Liver (tissue), 8 donors: ENCODE measurements at regions not wholly inside any gene's neighbourhood (a gene's known extent, or its start where the extent isn't known, plus 50 kb on each side); places are given as distances from the start of the nearest gene placed in this dataset.

Experiments
- DNase-seq: peaks from one replicate; pipeline ENCODE4 v3.0.0-alpha.2; 2017; ENCODE audit warnings: low spot score
- H3K27ac ChIP-seq, 2 donors: one replicate each; pipeline ENCODE4 v1.7.0; 2013; ENCODE audit warnings: inconsistent platforms in 2 of 2, low read length in 2 of 2, control low read depth in 1 of 2, low read depth in 1 of 2, mild to moderate bottlenecking in 1 of 2
- H3K27me3 ChIP-seq, 4 donors: one replicate each; pipeline versions ENCODE4 v1.6.1 to v1.7.0; 2013; ENCODE audit warnings: low read length in 3 of 4, inconsistent platforms in 1 of 4, mild to moderate bottlenecking in 1 of 4, moderate library complexity in 1 of 4; ENCODE audit not compliant: control insufficient read depth in 4 of 4, insufficient read depth in 4 of 4
- H3K36me3 ChIP-seq, 4 donors: one replicate each; pipeline versions ENCODE4 v1.6.1 to v1.7.0; 2013; ENCODE audit warnings: low read length in 3 of 4, mild to moderate bottlenecking in 3 of 4, low read depth in 1 of 4, moderate library complexity in 1 of 4; ENCODE audit not compliant: control insufficient read depth in 4 of 4, insufficient read depth in 3 of 4
- H3K4me1 ChIP-seq, 4 donors: one replicate each; pipeline versions ENCODE4 v1.6.1 to v1.7.0; 2013; ENCODE audit warnings: low read length in 3 of 4, mild to moderate bottlenecking in 3 of 4, moderate library complexity in 1 of 4; ENCODE audit not compliant: control insufficient read depth in 4 of 4, insufficient read depth in 4 of 4
- H3K4me3 ChIP-seq, 3 donors: one replicate each; pipeline versions ENCODE4 v1.6.1 to v1.7.0; 2013; ENCODE audit warnings: low read length in 3 of 3, control low read depth in 1 of 3, low read depth in 1 of 3, mild to moderate bottlenecking in 1 of 3
- H3K9ac ChIP-seq, 2 donors: one replicate each; pipeline ENCODE4 v1.7.0; 2013; ENCODE audit warnings: low read length in 2 of 2, mild to moderate bottlenecking in 2 of 2, moderate library complexity in 2 of 2, control low read depth in 1 of 2, low read depth in 1 of 2
- H3K9me3 ChIP-seq, 4 donors: one replicate each; pipeline versions ENCODE4 v1.6.1 to v1.7.0; 2013; ENCODE audit warnings: low read length in 3 of 4; ENCODE audit not compliant: control insufficient read depth in 4 of 4
- ATF3 ChIP-seq: IDR thresholded peaks from 2 replicates; pipeline ENCODE4 v1.6.1; 2016; ENCODE audit warnings: antibody characterized with exemption
- CTCF ChIP-seq: fragments of 150-350 bp; IDR thresholded peaks from 2 replicates; pipeline ENCODE4 v1.5.1; 2017; ENCODE audit warnings: improper control_type of control experiment, low read depth, low read length; ENCODE audit not compliant: missing input control
- EGR1 ChIP-seq, 2 donors: IDR thresholded peaks; 2 replicates each; pipeline ENCODE4 v1.6.1; 2016 to 2018; ENCODE audit warnings: antibody characterized with exemption in 2 of 2, low read depth in 2 of 2
- FOXA1 ChIP-seq: IDR thresholded peaks from 2 replicates; pipeline ENCODE4 v1.6.1; 2016; ENCODE audit warnings: antibody characterized with exemption
- FOXA2 ChIP-seq: IDR thresholded peaks from 2 replicates; pipeline ENCODE4 v1.6.1; 2016; ENCODE audit warnings: antibody characterized with exemption
- GABPA ChIP-seq, 2 donors: IDR thresholded peaks in 1 of 2; conservative IDR thresholded peaks in 1 of 2; 2 replicates each; pipeline ENCODE4 v1.6.1; 2016; ENCODE audit warnings: antibody characterized with exemption in 2 of 2, mild to moderate bottlenecking in 1 of 2, moderate library complexity in 1 of 2
- HNF4A ChIP-seq, 2 donors: conservative IDR thresholded peaks; 2 replicates each; pipeline ENCODE4 v1.6.1; 2016; ENCODE audit warnings: antibody characterized with exemption in 2 of 2, mild to moderate bottlenecking in 2 of 2
- HNF4G ChIP-seq: IDR thresholded peaks from 2 replicates; pipeline ENCODE4 v1.6.1; 2016; ENCODE audit warnings: antibody characterized with exemption
- JUND ChIP-seq, 2 donors: IDR thresholded peaks; 2 replicates each; pipeline ENCODE4 v1.6.1; 2016; ENCODE audit warnings: antibody characterized with exemption in 2 of 2
- MAX ChIP-seq: IDR thresholded peaks from 2 replicates; pipeline ENCODE4 v1.6.1; 2016; ENCODE audit warnings: antibody characterized with exemption
- NR2F2 ChIP-seq: IDR thresholded peaks from 2 replicates; pipeline ENCODE4 v1.6.1; 2016; ENCODE audit warnings: antibody characterized with exemption
- RAD21 ChIP-seq, 2 donors: IDR thresholded peaks; 2 replicates each; pipeline ENCODE4 v1.6.1; 2016; ENCODE audit warnings: antibody characterized with exemption in 2 of 2, mild to moderate bottlenecking in 2 of 2
- RXRA ChIP-seq, 2 donors: IDR thresholded peaks; 2 replicates each; pipeline ENCODE4 v1.6.1; 2017 to 2018; ENCODE audit warnings: antibody characterized with exemption in 2 of 2, mild to moderate bottlenecking in 1 of 2
- SP1 ChIP-seq: IDR thresholded peaks from 2 replicates; pipeline ENCODE4 v1.6.1; 2018; ENCODE audit warnings: antibody characterized with exemption, mild to moderate bottlenecking
- TAF1 ChIP-seq: conservative IDR thresholded peaks from 2 replicates; pipeline ENCODE4 v1.6.1; 2016; ENCODE audit warnings: antibody characterized with exemption, mild to moderate bottlenecking
- YY1 ChIP-seq: IDR thresholded peaks from 2 replicates; pipeline ENCODE4 v1.6.1; 2016; ENCODE audit warnings: antibody characterized with exemption, mild to moderate bottlenecking
- ZBTB33 ChIP-seq: IDR thresholded peaks from 2 replicates; pipeline ENCODE4 v1.6.1; 2016; ENCODE audit warnings: antibody characterized with exemption
- WGBS: extraction: QIAGEN DNeasy Blood & Tissue Kit; methylation state at CpG from one replicate; pipeline ENCODE4 v1.1.7; 2013; 5-methylcytosine and 5-hydroxymethylcytosine counted together
- donor health status: healthy.
- donor health status: healthy.
- donor health status: healthy.
- donor health status: healthy.
- donor health status: healthy.

GRCh38 chr5:62954578-62954977 lies 376.0 kb downstream of the LRRC70 start:
- Histone ChIP-seq H3K36me3 (no peaks in the 10 kb centered on the region), H3K9me3 (no peaks in the 10 kb centered on the region), H3K4me3 (no peak overlapping the region), H3K27me3 (no peaks in the 10 kb centered on the region), H3K9ac (no peak overlapping the region), H3K27ac (no peak overlapping the region), H3K4me1 (no peaks in the 10 kb centered on the region)
- DNase-seq, result no peak
- 92% methylated on average over 2 of the region's 2 CpGs for WGBS
- no peak for TF ChIP-seq NR2F2
- TF ChIP-seq CTCF, result no peak
- TF ChIP-seq HNF4A (conservative IDR thresholded peaks at IDR 0.05), result no peak
- no peak for TF ChIP-seq HNF4G
- no peak for TF ChIP-seq ATF3
- TF ChIP-seq ZBTB33, result no peak
- TF ChIP-seq MAX, result no peak
- TF ChIP-seq FOXA1, result no peak
- no peak for TF ChIP-seq SP1
- no peak for TF ChIP-seq RAD21 (IDR thresholded peaks at IDR 0.05)
- TF ChIP-seq RXRA (IDR thresholded peaks at IDR 0.05), result no peak
- TF ChIP-seq FOXA2, result no peak
- no peak for TF ChIP-seq TAF1
- no peak for TF ChIP-seq JUND (IDR thresholded peaks at IDR 0.05)
- TF ChIP-seq EGR1 (IDR thresholded peaks at IDR 0.05; ENCODE audit: low read depth in 2 of 2), result no peak
- TF ChIP-seq YY1, result no peak

- H3K27ac ChIP-seq, result no peak overlapping the region
- no peaks in the 10 kb centered on the region for H3K9me3 ChIP-seq
- H3K4me1 ChIP-seq, result no peaks in the 10 kb centered on the region
- no peak for DNase-seq
- 84% methylated on average over 1 of the region's 1 CpG for WGBS
- TF ChIP-seq YY1 (no peak), RXRA (IDR thresholded peaks at IDR 0.05) (no peak), EGR1 (IDR thresholded peaks at IDR 0.05; ENCODE audit: low read depth in 2 of 2) (no peak), FOXA2 (no peak), GABPA (IDR thresholded peaks at IDR 0.05 in 1 of 2, conservative IDR thresholded peaks at IDR 0.05 in 1 of 2) (no peak)
- H3K36me3 ChIP-seq, result no peaks in the 10 kb centered on the region
- H3K27me3 ChIP-seq, result no peaks in the 10 kb centered on the region
- no peak overlapping the region for H3K9ac ChIP-seq
- no peak overlapping the region for H3K4me3 ChIP-seq
Measured at GRCh38 chr5:62948301-62948700, 369.7 kb downstream of the LRRC70 start.
